ENCODE measurements at regions not wholly inside any gene's neighbourhood (a gene's known extent, or its start where the extent isn't known, plus 50 kb on each side); places are given as distances from the start of the nearest gene placed in this dataset.

DNA sequence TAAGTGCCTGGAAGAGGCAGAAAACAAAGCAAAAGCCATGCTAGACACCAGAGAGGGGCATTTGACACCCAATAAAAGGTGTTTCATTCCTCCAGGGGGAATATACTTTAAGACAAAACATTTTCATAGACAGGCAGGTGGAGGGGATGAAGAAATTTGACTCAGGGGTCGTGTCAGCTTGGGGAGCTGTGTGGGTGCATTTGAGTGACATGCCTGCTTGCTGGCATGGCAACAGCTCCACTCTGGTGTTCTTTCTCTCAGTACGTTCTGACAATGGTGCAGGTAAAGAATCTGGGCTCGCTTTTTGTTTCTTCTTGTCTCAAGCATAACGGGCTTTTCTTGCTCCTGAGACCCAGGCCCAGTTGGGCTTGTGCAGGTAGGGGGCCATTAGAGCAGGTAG lies 292.9 kb upstream of the ATP10A start:
- TF ChIP-seq, protein P1, sequence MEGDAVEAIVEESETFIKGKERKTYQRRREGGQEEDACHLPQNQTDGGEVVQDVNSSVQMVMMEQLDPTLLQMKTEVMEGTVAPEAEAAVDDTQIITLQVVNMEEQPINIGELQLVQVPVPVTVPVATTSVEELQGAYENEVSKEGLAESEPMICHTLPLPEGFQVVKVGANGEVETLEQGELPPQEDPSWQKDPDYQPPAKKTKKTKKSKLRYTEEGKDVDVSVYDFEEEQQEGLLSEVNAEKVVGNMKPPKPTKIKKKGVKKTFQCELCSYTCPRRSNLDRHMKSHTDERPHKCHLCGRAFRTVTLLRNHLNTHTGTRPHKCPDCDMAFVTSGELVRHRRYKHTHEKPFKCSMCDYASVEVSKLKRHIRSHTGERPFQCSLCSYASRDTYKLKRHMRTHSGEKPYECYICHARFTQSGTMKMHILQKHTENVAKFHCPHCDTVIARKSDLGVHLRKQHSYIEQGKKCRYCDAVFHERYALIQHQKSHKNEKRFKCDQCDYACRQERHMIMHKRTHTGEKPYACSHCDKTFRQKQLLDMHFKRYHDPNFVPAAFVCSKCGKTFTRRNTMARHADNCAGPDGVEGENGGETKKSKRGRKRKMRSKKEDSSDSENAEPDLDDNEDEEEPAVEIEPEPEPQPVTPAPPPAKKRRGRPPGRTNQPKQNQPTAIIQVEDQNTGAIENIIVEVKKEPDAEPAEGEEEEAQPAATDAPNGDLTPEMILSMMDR (IDR thresholded peaks at IDR 0.05; ENCODE audit: poor library complexity), result no peak
- no peak for TF ChIP-seq EZH2phosphoT487 (IDR thresholded peaks at IDR 0.05; ENCODE audit: low read depth, severe bottlenecking, unreplicated experiment)

Measured in hepatocyte (in vitro differentiated cells).